Gastroesophageal sphincter (tissue), 3 donors: ENCODE measurements at regions not wholly inside any gene's neighbourhood (a gene's known extent, or its start where the extent isn't known, plus 50 kb on each side); places are given as distances from the start of the nearest gene placed in this dataset.

ENCODE experiments used
- POLR2A ChIP-seq, 2 donors: fragments of 450-650 bp; IDR thresholded peaks; one replicate each; pipeline ENCODE4 v1.6.1; 2017; ENCODE audit warnings: antibody characterized with exemption in 2 of 2, mild to moderate bottlenecking in 2 of 2, moderate library complexity in 1 of 2
- TF ChIP-seq, protein P1 (sequence below), 4 experiments: fragments of 200-600 bp in 2 of 4; fragments of 450-650 bp in 2 of 4; sonication (generic) in 1 of 4; IDR thresholded peaks; one replicate each; pipeline ENCODE4 v1.5.1; 2017 to 2019; ENCODE audit warnings: antibody characterized with exemption in 4 of 4, mild to moderate bottlenecking in 2 of 4, moderate library complexity in 2 of 4

DNA sequence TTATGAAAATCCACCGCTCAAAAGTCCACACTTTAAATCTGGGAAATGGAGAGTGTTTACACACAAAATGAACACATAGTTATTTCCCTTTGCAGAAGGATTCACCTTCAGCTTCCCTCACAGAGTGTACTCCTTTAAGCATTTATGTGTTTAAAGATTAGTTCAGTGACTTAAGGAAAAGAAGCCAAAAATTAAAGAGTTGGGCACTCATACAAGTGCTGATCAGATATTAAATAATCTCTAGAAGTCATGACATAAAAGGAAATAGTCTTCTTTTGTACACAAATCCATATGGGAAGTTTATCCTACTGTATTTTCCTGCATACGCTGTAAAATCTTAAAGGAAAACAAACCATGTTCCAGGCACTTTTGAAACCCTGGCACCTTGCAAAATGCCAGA lies 174.2 kb downstream of the LNPK start:
- no peak for TF ChIP-seq POLR2A (IDR thresholded peaks at IDR 0.05)
- TF ChIP-seq, protein P1, sequence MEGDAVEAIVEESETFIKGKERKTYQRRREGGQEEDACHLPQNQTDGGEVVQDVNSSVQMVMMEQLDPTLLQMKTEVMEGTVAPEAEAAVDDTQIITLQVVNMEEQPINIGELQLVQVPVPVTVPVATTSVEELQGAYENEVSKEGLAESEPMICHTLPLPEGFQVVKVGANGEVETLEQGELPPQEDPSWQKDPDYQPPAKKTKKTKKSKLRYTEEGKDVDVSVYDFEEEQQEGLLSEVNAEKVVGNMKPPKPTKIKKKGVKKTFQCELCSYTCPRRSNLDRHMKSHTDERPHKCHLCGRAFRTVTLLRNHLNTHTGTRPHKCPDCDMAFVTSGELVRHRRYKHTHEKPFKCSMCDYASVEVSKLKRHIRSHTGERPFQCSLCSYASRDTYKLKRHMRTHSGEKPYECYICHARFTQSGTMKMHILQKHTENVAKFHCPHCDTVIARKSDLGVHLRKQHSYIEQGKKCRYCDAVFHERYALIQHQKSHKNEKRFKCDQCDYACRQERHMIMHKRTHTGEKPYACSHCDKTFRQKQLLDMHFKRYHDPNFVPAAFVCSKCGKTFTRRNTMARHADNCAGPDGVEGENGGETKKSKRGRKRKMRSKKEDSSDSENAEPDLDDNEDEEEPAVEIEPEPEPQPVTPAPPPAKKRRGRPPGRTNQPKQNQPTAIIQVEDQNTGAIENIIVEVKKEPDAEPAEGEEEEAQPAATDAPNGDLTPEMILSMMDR (IDR thresholded peaks at IDR 0.05): no peak
